GM18511 (cell line): ENCODE measurements at regions not wholly inside any gene's neighbourhood (a gene's known extent, or its start where the extent isn't known, plus 50 kb on each side); places are given as distances from the start of the nearest gene placed in this dataset.

Experiments used
- ATAC-seq: cut with Tn5 transposase; IDR thresholded peaks from one replicate; pipeline ENCODE4 v1.9.1; 2021; ENCODE audit warnings: mild to moderate bottlenecking, moderate library complexity; ENCODE audit not compliant: unreplicated experiment

DNA sequence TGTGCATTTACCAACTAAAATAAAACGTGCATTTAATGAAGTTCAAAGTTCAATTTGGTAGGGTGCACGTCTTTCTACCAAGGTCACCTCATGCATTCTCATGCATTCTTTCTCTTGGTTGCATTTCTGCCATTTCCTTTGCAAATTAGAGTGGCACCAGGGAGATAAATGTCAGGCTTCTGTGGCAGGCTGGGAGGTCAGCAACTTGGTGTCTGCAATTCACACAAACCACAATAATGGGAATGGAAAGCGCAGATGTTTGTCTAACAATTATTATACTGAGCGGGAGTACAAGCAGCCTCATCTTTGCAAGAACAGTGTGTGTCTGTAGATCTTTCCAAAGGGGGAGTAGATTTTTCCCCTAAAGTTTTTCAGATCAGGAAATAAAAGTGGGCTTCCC lies 411.7 kb downstream of the DMRT2 start:
- no peak for ATAC-seq

DNA sequence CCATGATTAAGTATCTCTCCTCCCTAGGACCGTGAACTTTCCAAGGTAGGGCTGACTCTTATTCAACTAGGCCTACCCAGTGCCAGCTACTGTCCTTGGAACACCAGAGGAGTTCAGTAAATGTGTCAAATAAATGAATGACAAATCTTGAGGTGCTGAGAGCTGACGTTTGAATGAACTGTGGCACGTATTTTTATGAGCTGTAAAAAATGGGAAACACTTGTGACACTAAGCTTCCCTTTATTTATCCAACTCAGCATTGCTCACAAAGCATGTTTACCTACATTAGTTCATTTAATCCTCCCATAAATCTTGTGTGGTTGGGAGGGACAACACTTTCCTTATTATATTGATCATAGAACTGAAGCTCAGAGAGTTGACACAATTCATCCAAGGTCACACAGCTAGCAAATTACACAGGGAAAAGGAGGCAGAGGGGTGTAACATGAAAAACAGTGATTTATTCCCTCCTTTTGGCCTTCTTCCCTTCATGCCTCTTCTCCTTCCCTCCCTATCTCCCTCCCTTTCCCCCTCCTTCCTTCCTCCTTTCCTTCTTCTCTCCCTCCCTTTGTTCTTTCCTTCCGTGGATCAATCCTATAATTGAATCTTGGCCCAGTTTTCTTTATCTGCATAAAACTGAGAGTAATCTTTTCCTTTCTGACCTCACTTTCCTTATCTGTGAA lies 412.6 kb downstream of the DMRT2 start:
- ATAC-seq = no peak

DNA sequence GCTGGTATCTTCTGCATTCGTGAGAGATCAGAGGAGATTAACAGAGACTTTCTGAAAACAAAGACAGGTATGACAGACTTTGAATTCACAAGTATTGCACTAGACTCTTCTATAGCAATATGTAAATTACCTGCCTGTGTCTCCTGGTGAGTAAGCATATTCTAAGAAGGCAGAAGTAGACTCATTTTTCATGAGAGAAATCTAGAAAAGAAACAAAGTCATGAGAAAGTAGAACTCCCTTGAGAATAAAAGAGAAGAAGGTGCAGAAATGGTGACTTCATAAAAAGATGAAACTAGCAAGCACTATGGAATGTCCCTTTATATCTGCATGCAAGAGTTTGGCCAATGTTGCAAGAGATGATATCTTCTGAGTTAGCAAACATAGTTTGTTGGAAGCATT lies 419.8 kb downstream of the DMRT2 start:
- peak; percentile 95 for ATAC-seq

DNA sequence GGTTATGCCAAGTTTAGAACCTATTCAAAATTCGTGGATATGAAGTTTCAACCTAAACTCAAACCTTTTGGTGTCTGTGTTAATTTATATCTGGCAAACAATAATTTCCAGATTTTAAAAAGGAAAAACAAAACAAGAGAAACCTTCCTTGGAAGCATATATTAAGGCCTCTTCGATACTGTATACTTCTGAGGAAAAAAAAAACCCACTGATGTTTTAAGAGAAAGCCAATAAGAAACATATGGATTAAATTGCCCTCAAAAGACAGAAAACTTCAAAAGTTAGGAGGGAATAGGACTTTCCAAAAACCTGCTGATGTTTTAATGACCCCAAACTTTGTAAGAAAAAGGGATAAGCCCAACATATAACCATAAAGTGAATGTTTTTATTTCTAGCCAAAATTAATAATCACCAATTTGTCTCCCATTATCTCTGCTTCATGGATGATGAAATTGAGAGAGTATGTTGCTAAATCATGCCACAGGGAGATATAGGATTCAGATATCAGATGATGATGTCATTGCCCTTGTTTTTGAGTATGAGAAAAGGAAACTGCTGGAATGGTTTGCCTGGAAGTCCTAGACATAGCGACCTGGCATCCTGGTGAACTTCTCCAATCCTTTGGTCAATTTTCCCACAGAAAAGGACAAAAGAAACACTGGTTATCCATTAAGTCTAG lies 423.9 kb downstream of the DMRT2 start:
- no peak for ATAC-seq

DNA sequence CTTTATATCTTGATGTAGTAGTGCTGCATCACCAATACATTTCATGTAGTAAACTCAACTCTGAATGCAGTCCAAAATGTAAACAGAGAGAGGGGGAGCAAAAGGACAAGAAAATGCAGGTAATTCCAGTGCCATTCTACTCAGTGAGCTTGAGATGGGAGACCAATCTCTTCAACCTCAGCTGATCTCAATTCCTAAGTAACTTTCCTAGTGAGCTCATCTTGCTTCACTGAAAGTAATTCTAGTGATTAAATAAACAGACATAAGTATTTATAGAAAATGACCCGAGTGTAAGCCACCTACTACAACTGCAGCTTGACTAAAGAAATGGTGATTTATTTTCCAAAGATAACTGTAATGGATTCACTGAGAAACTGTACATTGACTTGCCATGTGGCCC lies 424.5 kb downstream of the DMRT2 start:
- ATAC-seq = no peak

DNA sequence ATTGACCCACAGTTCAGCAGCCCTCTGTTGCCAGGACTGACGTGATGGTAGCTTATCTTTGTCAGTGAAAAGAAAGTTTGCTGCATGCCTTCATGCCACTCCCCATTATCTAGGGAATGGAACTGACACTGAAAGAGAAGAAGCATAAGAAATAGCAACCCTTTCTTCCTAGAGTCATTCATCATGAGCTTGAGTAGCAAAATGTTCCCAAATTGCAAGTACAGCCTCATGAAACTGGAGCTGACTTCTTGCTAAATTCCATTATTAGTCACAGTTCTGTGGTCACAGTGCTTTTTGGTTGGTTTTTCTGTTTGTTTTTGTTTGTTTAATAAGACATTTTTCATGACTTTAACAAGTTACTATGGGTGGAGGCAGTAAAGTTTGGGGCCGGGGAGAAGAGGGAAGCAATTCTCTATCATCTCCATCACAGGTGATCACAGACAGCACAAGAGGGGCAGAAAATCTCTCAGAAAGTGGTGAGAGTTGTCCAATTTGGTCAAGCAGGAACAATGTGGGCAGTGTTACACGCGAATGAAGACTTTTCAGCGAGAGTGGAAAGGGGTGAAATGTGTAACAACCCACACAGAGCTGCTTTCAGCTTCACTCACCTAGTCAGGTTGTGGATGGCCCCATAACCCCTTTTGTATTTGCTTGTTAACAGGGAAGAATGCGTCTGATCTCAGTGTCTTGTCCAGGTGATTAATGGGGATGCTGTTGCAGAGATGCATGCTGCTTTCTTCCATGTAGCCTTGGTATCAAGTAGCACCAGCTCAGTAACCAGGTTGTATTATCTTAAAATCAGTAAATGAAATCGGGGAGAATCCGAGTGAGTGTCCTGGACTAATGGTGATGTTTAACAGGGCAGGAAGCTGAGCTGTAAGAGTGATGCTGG lies 440.4 kb downstream of the DMRT2 start:
- peak; percentile 73 for ATAC-seq

DNA sequence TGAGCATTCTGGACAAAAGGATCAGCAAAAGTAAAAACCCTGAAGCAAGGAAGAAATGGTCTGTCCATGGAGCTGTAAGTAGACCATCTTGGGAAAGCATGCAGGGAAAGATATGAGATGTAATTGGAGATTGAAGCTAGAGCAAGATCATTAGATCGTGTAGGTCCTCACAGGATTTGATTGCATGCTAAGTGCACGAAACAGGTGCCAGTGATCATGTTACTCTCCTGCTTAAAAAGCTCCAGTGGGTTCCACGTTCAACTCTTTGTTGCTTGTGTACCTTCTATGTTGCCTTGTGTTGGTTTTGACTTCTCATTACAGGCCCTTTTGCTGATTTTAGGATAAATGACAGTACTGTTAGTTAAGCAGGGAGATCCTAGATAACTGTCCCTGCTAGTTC lies 442.0 kb downstream of the DMRT2 start:
- no peak for ATAC-seq

DNA sequence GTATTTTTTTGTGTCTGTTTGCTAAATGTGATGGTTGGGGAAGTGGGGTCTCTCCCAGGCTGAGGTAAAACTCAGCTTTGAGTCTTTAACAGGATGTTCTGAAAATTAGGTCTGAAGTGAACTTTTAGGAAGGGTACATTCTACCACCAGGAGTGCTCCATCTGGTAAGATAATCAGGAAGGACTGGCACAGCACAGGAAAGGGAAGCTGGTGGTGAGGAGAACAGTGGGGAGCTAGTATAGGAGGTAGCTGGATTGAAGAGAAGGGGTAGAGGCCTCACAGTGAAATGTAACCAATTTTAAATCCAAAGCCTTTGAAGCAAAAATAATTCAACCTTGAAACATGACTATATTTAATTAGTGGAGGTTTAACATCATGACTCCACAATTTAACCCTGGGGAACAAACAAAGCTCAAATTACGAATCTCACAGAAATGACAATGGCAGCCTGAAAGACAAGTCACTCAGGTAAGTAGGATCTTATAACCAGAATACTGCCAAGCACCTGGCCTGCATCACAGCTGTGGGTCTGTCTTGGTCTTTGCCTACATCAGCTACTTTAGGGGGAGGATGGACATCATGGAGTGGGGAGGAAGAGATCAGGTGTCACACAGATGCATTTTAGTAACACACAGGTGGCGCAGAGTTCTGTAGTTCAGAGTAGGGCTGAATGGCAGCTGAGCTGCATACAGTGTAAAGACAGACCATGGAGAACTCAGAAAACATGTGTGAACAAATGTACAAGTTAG lies 445.3 kb downstream of the DMRT2 start:
- no peak for ATAC-seq

DNA sequence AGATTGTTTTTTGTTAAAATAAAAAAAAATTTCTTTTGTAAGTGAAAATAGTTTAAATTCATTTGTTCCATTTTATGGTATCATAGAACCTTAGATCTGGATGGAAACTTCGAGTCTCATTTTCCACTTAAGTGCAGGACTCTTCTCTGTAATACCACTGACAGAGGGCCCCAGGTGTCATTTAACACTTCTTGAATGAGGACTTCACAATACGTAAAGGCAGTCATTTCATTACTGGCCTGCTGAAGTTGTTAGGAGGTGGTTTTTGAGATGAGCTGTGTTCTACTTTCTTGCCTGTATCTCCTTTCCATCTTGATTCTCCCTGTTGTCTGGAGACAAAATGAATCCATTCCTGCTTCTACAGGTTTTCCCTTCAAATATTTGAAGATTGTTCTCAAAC lies 455.3 kb downstream of the DMRT2 start:
- ATAC-seq = no peak

DNA sequence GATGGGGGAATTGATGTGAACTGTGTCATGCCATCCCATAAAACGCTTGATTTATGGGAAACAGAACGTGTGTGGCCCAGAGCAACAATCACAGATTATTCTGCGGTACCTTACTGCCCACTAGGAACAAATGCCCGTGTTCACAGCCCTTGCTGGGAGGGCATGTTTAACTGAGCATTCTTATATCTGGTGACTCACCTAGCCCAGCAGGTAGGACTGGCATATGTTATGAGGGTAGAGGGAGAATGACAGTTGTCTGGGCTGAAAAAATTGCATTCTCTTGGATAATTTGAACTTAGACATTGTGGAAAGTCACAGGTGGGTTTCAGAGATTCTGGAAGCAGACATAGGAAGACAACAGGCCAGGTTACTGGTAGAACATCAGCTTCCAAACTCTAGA lies 460.6 kb downstream of the DMRT2 start:
- no peak for ATAC-seq

DNA sequence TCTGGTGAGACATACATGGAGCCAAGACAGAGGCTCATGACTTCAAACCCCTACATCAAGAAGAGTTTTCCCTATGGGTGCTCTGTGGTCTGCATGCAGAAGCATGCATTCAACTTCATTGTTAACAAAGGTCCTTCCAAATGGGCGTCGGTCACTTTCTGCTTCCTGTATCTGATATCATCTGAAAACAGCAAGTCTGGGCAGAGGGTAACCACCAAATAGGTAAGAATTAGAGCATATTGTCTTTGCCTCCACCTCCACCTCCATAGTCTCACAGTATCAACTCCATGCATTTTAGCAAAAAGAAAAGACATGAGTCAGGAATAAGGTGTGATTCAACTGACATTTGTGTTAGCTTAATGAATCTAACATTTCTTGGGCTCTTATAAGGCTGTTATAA lies 462.9 kb downstream of the DMRT2 start:
- ATAC-seq = no peak

DNA sequence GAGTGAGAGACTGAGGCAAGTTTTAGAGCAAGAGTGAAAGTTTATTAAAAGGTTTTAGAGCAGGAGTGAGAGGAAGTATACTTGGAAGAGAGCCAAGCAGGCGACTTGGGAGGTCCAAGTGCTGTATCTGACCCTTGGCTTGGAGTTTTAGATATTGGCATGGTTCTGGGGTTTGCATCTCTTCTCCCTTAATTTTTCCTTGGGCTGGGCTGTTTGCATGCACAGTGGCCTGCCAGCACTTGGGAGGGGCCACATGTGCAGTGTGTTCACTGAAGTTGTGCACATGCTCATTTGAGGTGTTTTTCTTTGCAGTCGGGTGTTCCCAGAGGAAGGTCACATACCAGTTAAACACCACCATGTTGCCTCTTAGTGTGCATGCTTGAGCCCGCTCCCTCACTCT lies 464.1 kb downstream of the DMRT2 start:
- no peak for ATAC-seq

DNA sequence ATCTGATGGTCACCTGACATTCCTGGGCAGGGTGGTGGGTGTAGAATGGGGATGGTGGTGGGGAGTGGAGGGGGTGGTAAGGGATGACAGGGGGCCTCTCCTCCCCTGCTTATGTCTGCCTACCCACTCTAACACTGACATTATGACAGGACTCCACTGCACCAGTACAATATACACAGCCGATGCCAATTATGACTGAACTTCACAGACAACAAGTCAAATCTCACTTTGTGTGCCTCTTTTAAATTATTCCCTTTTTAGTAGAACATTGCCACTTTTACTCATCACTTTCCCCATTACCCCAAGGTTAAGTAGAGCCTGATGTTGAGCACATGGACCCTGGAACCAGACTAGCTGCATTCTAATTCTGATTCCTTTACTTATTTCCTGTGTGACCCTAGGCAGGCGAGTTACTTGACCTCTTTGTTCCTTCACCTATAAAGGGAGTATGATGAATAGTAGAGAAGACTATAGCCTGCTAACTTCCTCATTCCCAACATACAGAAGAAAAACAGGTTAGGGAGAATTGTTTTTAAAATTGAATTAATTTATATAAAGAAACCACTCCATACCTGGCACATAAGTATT lies 464.7 kb downstream of the DMRT2 start:
- ATAC-seq = no peak

DNA sequence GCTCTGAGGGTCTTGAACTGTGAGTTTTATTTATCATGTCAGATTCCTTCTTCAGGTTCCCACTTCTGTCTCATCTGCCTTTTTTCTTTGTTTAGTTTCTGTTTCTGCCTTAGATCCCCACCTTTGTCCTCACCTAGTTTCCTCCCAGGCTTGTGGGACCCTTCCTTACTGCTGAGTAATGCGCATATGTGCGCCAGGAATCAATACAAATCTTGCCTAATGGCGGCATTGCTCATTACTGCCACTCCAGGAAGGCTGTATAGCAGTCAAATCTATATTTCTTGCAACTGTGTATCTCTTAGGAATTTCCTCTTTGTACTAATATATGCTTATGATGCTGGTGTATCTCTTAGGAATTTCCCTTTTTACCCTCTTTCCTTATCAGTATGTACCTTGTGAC lies 465.4 kb downstream of the DMRT2 start:
- ATAC-seq = no peak

DNA sequence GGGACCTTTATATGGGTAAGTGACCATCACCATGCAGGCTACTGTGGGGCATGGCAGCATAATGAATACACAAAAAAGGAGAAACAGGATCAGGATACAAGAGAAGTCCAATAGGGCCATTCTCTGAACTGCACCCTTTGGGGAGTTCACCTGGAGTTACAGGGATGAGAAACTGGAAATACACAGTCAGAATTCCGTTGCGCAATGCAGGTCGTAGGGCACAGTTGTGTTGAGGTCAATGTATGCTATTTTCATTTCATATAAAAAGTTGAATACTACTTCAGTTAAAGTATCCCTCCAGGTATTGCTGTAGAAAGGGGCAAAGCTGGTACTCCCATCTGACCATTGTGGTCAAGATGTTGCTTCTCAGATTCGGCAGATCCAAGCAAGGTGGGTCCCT lies 471.4 kb downstream of the DMRT2 start:
- no peak for ATAC-seq

DNA sequence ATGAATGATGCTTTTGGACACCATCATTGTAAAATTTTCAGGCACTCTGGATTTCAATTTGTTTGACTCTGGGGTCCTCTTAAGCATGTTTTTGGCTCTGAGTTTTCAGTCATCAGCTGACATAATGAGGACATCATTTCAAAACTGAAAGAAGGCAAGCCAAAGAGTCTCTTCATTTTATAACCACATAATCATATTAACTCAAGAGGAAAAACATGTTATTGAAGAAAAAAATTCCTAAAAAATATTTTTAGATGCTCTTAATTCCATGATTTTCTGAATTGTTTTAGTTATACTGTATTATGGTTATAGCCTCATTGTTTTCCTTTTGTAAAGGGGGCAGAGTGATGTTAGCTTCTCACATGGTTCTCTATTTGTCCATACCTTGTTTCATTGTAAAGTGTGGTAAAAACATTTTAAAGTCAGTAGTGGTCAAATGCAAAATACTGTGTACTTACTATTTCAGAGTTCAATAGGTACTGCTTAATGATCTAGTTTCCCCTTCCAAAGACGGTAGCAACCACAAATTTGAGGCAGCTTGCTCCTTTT lies 472.1 kb downstream of the DMRT2 start:
- ATAC-seq = peak; percentile 83

DNA sequence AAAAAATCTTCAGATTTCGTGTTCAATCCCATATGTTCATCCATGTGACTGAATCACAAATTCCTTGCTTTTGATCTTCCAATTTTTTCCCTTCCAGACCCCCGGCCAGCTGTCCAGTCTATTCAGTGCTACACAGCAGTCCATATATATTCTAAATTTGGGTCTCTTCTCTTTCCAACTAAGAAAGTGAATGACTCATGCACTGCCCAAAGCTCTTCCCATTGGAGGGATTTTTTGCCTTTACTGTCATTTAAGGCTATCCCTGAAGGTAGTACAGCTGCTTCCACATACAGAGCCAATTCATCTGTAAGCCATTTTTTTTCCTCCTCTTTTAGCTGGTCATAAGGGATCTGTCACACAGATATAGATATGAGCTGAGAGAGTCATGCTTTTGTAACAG lies 478.3 kb downstream of the DMRT2 start:
- no peak for ATAC-seq

DNA sequence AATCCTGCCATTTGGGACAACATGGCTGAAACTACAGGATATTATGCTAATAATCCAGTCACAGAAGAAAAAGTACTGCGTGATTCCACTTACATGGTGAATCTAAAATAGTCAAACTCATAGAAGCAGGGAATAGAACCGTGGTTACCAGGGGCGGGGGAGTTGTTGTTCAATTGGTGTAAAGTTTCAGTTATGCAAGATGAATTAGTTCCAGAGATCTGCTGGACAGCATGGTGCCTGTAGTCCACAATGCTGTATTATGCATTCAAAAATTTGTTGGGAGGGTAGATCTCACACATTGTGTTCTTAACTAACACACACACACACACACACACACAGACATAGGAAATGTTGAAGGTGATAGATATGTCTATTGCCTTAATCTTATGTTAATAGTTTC lies 480.5 kb downstream of the DMRT2 start:
- ATAC-seq = no peak

DNA sequence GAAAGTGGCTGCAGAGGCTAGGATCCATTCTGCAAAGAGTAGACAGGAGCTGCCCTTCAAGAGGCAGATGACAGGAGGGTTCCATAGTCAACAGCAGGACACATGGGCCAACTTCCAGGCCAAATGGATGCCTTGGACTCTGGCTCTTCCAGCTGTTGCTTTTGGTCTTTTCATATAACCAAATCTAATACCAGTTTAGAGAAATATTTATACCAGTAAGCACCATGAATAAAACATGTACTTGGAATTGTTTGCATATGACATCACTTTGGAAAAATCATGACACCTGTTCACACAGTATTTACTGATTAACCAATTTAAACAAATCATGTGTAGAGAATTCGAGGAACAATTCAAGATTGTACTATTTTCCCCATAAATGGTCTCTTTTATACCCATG lies 481.3 kb downstream of the DMRT2 start:
- ATAC-seq = no peak

DNA sequence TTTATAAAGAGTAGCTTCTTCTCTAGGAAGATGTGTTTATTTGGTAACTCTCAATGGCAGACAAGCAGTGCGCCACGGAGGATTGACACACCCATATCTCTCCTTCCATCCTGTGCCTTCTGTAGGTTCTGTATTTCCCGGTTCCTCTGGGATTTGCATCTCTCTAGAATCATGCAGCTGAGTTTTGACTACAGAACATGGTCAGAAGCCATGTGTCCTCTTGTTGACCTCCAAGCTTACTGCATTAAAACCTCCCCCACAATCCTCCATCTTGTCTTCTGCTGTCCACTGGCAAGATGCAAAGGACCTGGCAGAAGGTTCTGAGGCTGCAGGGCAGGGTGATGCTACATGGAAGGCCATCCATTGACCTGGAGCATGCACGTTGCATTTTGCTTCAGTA lies 482.0 kb downstream of the DMRT2 start:
- no peak for ATAC-seq

DNA sequence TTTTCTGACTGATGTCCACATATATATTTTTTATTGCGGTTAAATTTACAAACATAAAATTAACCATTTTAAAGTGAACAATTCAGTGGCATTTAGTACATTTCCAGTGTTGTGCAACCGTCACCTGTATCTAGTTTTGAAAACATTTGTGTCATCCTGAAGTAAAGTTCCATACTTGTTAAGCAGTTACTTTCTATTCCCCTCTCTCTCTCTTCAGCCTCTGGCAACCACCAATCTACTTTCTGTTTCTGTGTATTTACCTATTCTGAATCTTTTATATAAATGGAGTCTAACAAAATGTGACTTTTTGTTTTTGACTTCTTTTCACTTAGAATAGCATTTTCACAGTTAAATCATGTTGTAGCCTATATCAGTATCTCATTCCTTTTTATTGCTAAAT lies 480.1 kb upstream of the SMARCA2 start:
- peak; percentile 56 for ATAC-seq
